GM18868 (cell line): ENCODE measurements at regions not wholly inside any gene's neighbourhood (a gene's known extent, or its start where the extent isn't known, plus 50 kb on each side); places are given as distances from the start of the nearest gene placed in this dataset.

ENCODE experiments used
- ATAC-seq: cut with Tn5 transposase; IDR thresholded peaks from one replicate; pipeline ENCODE4 v1.9.1; 2021; ENCODE audit warnings: mild to moderate bottlenecking, moderate library complexity; ENCODE audit not compliant: unreplicated experiment

- no peak for ATAC-seq
These were observed 196.9 kb downstream of the LIG4 start for GRCh38 chr13:108018371-108018870.

GRCh38 chr13:108006619-108007018 is 208.7 kb downstream of the LIG4 start:
- ATAC-seq: no peak

- ATAC-seq: no peak
These were observed 210.1 kb downstream of the LIG4 start for GRCh38 chr13:108005231-108005630.

- ATAC-seq: no peak
These were observed 211.7 kb downstream of the LIG4 start for GRCh38 chr13:108003626-108004025.

GRCh38 chr13:108000998-108001397 is 214.3 kb downstream of the LIG4 start:
- ATAC-seq: no peak

- peak; percentile 37 for ATAC-seq
These were observed 215.6 kb downstream of the LIG4 start for GRCh38 chr13:107999751-108000150.

GRCh38 chr13:107994137-107994536 is 221.2 kb downstream of the LIG4 start:
- ATAC-seq: no peak

GRCh38 chr13:107993239-107993949 is 221.9 kb downstream of the LIG4 start:
- peak; percentile 89 for ATAC-seq

- ATAC-seq: no peak
These were observed 222.8 kb downstream of the LIG4 start for GRCh38 chr13:107992542-107992941.

- no peak for ATAC-seq
These were observed 238.2 kb downstream of the LIG4 start for GRCh38 chr13:107977071-107977574.

- no peak for ATAC-seq
These were observed 238.7 kb downstream of the LIG4 start for GRCh38 chr13:107976628-107977027.

- ATAC-seq: no peak
These were observed 240.9 kb downstream of the LIG4 start for GRCh38 chr13:107974409-107974808.

GRCh38 chr13:107969546-107969945 is 245.8 kb downstream of the LIG4 start:
- ATAC-seq: no peak

GRCh38 chr13:107968470-107968869 is 246.9 kb downstream of the LIG4 start:
- no peak for ATAC-seq

GRCh38 chr13:107964395-107964794 is 250.9 kb downstream of the LIG4 start:
- ATAC-seq: no peak

- ATAC-seq: no peak
These were observed 253.3 kb downstream of the LIG4 start for GRCh38 chr13:107961849-107962608.

GRCh38 chr13:107960301-107960700 is 255.0 kb downstream of the LIG4 start:
- no peak for ATAC-seq

- ATAC-seq: no peak
These were observed 258.4 kb downstream of the LIG4 start for GRCh38 chr13:107956889-107957288.

- no peak for ATAC-seq
These were observed 273.2 kb downstream of the LIG4 start for GRCh38 chr13:107942030-107942617.

- no peak for ATAC-seq
These were observed 273.8 kb downstream of the LIG4 start for GRCh38 chr13:107941345-107942029.

- no peak for ATAC-seq
These were observed 277.5 kb downstream of the LIG4 start for GRCh38 chr13:107937848-107938247.
